Activated naive CD4-positive, alpha-beta T cell (primary cell): ENCODE measurements at regions not wholly inside any gene's neighbourhood (a gene's known extent, or its start where the extent isn't known, plus 50 kb on each side); places are given as distances from the start of the nearest gene placed in this dataset.

ENCODE experiments used
- DNase-seq, 4 experiments: peaks; one replicate each; lab custom pipeline; 2025; lab: John Stamatoyannopoulos, UW

GRCh38 chr14:66115740-66116502, 370.2 kb upstream of the CCDC196 start:
- DNase-seq = no peak

- DNase-seq = no peak
These were observed 369.4 kb upstream of the CCDC196 start for GRCh38 chr14:66116732-66117131.

- DNase-seq = no peak
These were observed 368.6 kb upstream of the CCDC196 start for GRCh38 chr14:66117600-66117999.

GRCh38 chr14:66119606-66120231, 366.5 kb upstream of the CCDC196 start:
- no peak for DNase-seq

GRCh38 chr14:66120402-66120801, 365.8 kb upstream of the CCDC196 start:
- DNase-seq = no peak

GRCh38 chr14:66121859-66122258, 364.3 kb upstream of the CCDC196 start:
- DNase-seq = no peak

GRCh38 chr14:66129224-66129623, 356.9 kb upstream of the CCDC196 start:
- DNase-seq = no peak

- no peak for DNase-seq
These were observed 355.1 kb upstream of the CCDC196 start for GRCh38 chr14:66131111-66131510.

GRCh38 chr14:66133666-66134065, 352.5 kb upstream of the CCDC196 start:
- DNase-seq = no peak

GRCh38 chr14:66135831-66136230, 350.3 kb upstream of the CCDC196 start:
- no peak for DNase-seq

- no peak for DNase-seq
These were observed 349.1 kb upstream of the CCDC196 start for GRCh38 chr14:66137081-66137480.

- no peak for DNase-seq
These were observed 346.7 kb upstream of the CCDC196 start for GRCh38 chr14:66139432-66139831.

- DNase-seq = no peak
These were observed 345.8 kb upstream of the CCDC196 start for GRCh38 chr14:66140213-66140918.

- DNase-seq = no peak
These were observed 345.2 kb upstream of the CCDC196 start for GRCh38 chr14:66140963-66141362.

GRCh38 chr14:66141733-66142132, 344.4 kb upstream of the CCDC196 start:
- DNase-seq = no peak

- DNase-seq = no peak
These were observed 342.6 kb upstream of the CCDC196 start for GRCh38 chr14:66143387-66144112.

GRCh38 chr14:66152302-66152701, 333.9 kb upstream of the CCDC196 start:
- no peak for DNase-seq

- DNase-seq = no peak
These were observed 333.4 kb upstream of the CCDC196 start for GRCh38 chr14:66152747-66153146.

- DNase-seq = no peak
These were observed 323.1 kb upstream of the CCDC196 start for GRCh38 chr14:66163023-66163422.

- DNase-seq = no peak
These were observed 320.8 kb upstream of the CCDC196 start for GRCh38 chr14:66165337-66165736.

- DNase-seq = no peak
These were observed 311.7 kb upstream of the CCDC196 start for GRCh38 chr14:66174453-66174891.

GRCh38 chr14:66177935-66178334, 308.2 kb upstream of the CCDC196 start:
- DNase-seq = no peak
